Sigmoid colon (tissue), 6 donors: ENCODE measurements at regions not wholly inside any gene's neighbourhood (a gene's known extent, or its start where the extent isn't known, plus 50 kb on each side); places are given as distances from the start of the nearest gene placed in this dataset.
"Not testable (repeated sequence)": the region's sequence is repeated elsewhere in the genome, so short reads cannot be mapped to it uniquely, and the experiment has no call there.

Experiments used
- DNase-seq: peaks from one replicate; pipeline ENCODE4 v3.0.0-alpha.2; 2019
- H3K27ac ChIP-seq, 4 donors: fragments of 200-600 bp; sonication (generic); one replicate each; pipeline ENCODE4 v1.5.1; 2016 to 2019; ENCODE audit warnings: mild to moderate bottlenecking in 1 of 4
- H3K27me3 ChIP-seq, 3 donors: fragments of 200-600 bp; sonication (generic); one replicate each; pipeline ENCODE4 v1.5.1; 2019; ENCODE audit warnings: mild to moderate bottlenecking in 1 of 3
- H3K36me3 ChIP-seq, 4 donors: fragments of 200-600 bp; sonication (generic); one replicate each; pipeline ENCODE4 v1.5.1; 2016 to 2019
- H3K4me1 ChIP-seq, 4 donors: fragments of 200-600 bp; sonication (generic); one replicate each; pipeline ENCODE4 v1.5.1; 2017 to 2019
- H3K4me3 ChIP-seq, 4 donors: fragments of 200-600 bp; sonication (generic); one replicate each; pipeline ENCODE4 v1.5.1; 2017 to 2019; ENCODE audit warnings: mild to moderate bottlenecking in 2 of 4, moderate library complexity in 1 of 4
- H3K9me3 ChIP-seq, 4 donors: fragments of 200-600 bp in 3 of 4; sonication (generic) in 3 of 4; one replicate each; pipeline versions ENCODE4 v1.5.1 to v1.6.1; 2013 to 2019
- CTCF ChIP-seq, 4 experiments: fragments of 450-650 bp in 3 of 4; fragments of 200-600 bp in 1 of 4; IDR thresholded peaks; one replicate each; pipeline ENCODE4 v1.5.1; 2016 to 2019; ENCODE audit warnings: antibody characterized with exemption in 4 of 4, mild to moderate bottlenecking in 3 of 4, moderate library complexity in 2 of 4
- EP300 ChIP-seq, 4 donors: sonication (generic); formaldehyde crosslinking; IDR thresholded peaks; one replicate each; pipeline ENCODE4 v1.6.1; 2017; ENCODE audit warnings: antibody characterized with exemption in 4 of 4
- POLR2A ChIP-seq, 2 donors: fragments of 450-650 bp; IDR thresholded peaks; one replicate each; pipeline ENCODE4 v1.6.1; 2016; ENCODE audit warnings: antibody characterized with exemption in 2 of 2, mild to moderate bottlenecking in 2 of 2, moderate library complexity in 2 of 2
- POLR2AphosphoS5 ChIP-seq, 4 donors: sonication (generic); formaldehyde crosslinking; IDR thresholded peaks; one replicate each; pipeline ENCODE4 v1.6.1; 2017; ENCODE audit warnings: antibody characterized with exemption in 4 of 4
- WGBS, 2 donors: extraction: QIAGEN DNeasy Blood & Tissue Kit; methylation state at CpG; one replicate each; pipeline ENCODE4 v1.1.7; 2013; 5-methylcytosine and 5-hydroxymethylcytosine counted together
- intact Hi-C: fragments of 100-400 bp; cut with DNase I; formaldehyde crosslinking; loops from one replicate; pipeline ENCODE4 v1.15.1; 2023
- donor health status: healthy with polysubstance abuse.
- donor health status: healthy.

- H3K4me3 ChIP-seq: no peak overlapping the region
- no peaks in the 10 kb centered on the region for H3K4me1 ChIP-seq
- WGBS, 2 donors: 27 to 46% methylated on average over 4 of the region's 4 CpGs
- H3K27me3 ChIP-seq: no peaks in the 10 kb centered on the region
- DNase-seq: no peak
- TF ChIP-seq EP300 (IDR thresholded peaks at IDR 0.05): no peak
- no peak for TF ChIP-seq CTCF (IDR thresholded peaks at IDR 0.05)
- no peak for TF ChIP-seq POLR2AphosphoS5 (IDR thresholded peaks at IDR 0.05)
- peak overlapping the region in 1 of 4 donors; percentile 14 for H3K27ac ChIP-seq
- H3K36me3 ChIP-seq: no peaks in the 10 kb centered on the region
- H3K9me3 ChIP-seq: no peaks in the 10 kb centered on the region
- intact Hi-C loops: no loop called here
Observed at GRCh38 chr20:60787276-60787675, 464.8 kb upstream of the CDH4 start.

GRCh38 chr20:60788070-60788469 is 464.0 kb upstream of the CDH4 start:
- intact Hi-C loops: no loop called here
- Histone ChIP-seq H3K4me1 (no peaks in the 10 kb centered on the region), H3K36me3 (no peaks in the 10 kb centered on the region), H3K27ac (peak overlapping the region in 1 of 4 donors; percentile 14), H3K9me3 (no peaks in the 10 kb centered on the region), H3K27me3 (no peaks in the 10 kb centered on the region), H3K4me3 (no peak overlapping the region)
- no peak for TF ChIP-seq POLR2AphosphoS5 (IDR thresholded peaks at IDR 0.05)
- no peak for TF ChIP-seq EP300 (IDR thresholded peaks at IDR 0.05)
- no peak for TF ChIP-seq POLR2A (IDR thresholded peaks at IDR 0.05)
- TF ChIP-seq CTCF (IDR thresholded peaks at IDR 0.05): no peak
- 54 to 72% methylated on average over 3 of the region's 3 CpGs for WGBS, 2 donors
- no peak for DNase-seq

- 92 to 93% methylated on average over 10 of the region's 10 CpGs for WGBS, 2 donors
- H3K27ac ChIP-seq: no peak overlapping the region
- no peak overlapping the region for H3K4me3 ChIP-seq
- H3K4me1 ChIP-seq: no peaks in the 10 kb centered on the region
- no peaks in the 10 kb centered on the region for H3K9me3 ChIP-seq
- H3K27me3 ChIP-seq: no peaks in the 10 kb centered on the region
- TF ChIP-seq POLR2A (IDR thresholded peaks at IDR 0.05) (no peak), EP300 (IDR thresholded peaks at IDR 0.05) (no peak), POLR2AphosphoS5 (IDR thresholded peaks at IDR 0.05) (no peak), CTCF (IDR thresholded peaks at IDR 0.05) (no peak)
- no peaks in the 10 kb centered on the region for H3K36me3 ChIP-seq
- intact Hi-C loops: no loop called here
- no peak for DNase-seq
Observed at GRCh38 chr20:60789399-60789798, 462.7 kb upstream of the CDH4 start.

- intact Hi-C loops, H3K36me3 ChIP-seq: not testable (repeated sequence)
- 88 to 89% methylated on average over 3 of the region's 3 CpGs for WGBS, 2 donors
Observed at GRCh38 chr20:60790339-60790738, 461.7 kb upstream of the CDH4 start.

GRCh38 chr20:60791823-60792222 is 460.2 kb upstream of the CDH4 start:
- Histone ChIP-seq H3K36me3 (no peaks in the 10 kb centered on the region), H3K4me1 (no peaks in the 10 kb centered on the region), H3K9me3 (no peaks in the 10 kb centered on the region), H3K27ac (no peak overlapping the region), H3K4me3 (no peak overlapping the region), H3K27me3 (no peaks in the 10 kb centered on the region)
- no peak for DNase-seq
- TF ChIP-seq POLR2AphosphoS5 (IDR thresholded peaks at IDR 0.05) (no peak), EP300 (IDR thresholded peaks at IDR 0.05) (no peak), POLR2A (IDR thresholded peaks at IDR 0.05) (no peak), CTCF (IDR thresholded peaks at IDR 0.05) (no peak)
- intact Hi-C loops: no loop called here
- WGBS, 2 donors: 84 to 92% methylated on average over 1 of the region's 1 CpG

More at GRCh38 chr20:60790339-60790738, 461.7 kb upstream of the CDH4 start:
- not testable (repeated sequence) for H3K27ac ChIP-seq, DNase-seq, H3K4me1 ChIP-seq, H3K27me3 ChIP-seq, H3K4me3 ChIP-seq, H3K9me3 ChIP-seq
